NCI-H1417 (cell line): ENCODE measurements at regions not wholly inside any gene's neighbourhood (a gene's known extent, or its start where the extent isn't known, plus 50 kb on each side); places are given as distances from the start of the nearest gene placed in this dataset.
"Not testable (repeated sequence)": the region's sequence is repeated elsewhere in the genome, so short reads cannot be mapped to it uniquely, and the experiment has no call there.

ENCODE experiments used
- DNase-seq, 3 experiments: peaks; one replicate each; lab custom pipeline; 2025; lab: John Stamatoyannopoulos, UW

DNA sequence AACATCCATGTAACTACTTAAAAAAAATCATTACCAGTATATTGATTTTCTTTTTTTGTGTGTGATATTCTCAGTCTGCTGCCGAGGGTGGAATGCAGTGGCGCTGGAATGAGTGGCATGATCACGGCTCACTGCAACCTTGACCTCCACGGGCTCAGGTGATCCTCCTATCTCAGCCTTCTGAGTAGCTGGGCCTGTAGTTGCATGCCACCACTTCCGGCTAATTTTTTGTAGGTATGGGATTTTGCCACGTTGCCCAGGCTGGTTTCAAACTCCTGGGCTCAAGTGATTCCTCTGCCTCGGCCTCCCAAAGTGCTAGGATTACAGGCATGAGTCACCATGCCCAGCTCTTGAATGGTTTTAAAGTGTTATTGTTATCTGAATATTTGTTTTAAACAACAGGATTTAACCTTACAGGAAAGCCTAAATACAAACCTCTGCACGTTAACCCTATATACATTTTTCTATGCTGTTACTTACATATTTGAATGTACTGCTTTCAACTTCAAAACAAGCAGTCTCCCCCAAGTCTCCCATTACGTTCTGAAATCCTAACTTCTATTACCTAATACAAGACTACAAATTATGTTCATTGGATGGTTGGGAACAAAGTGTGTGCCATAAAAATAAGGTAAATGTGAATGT, 61.7 kb downstream of the KPNA2 start:
- DNase-seq, result no peak

DNA sequence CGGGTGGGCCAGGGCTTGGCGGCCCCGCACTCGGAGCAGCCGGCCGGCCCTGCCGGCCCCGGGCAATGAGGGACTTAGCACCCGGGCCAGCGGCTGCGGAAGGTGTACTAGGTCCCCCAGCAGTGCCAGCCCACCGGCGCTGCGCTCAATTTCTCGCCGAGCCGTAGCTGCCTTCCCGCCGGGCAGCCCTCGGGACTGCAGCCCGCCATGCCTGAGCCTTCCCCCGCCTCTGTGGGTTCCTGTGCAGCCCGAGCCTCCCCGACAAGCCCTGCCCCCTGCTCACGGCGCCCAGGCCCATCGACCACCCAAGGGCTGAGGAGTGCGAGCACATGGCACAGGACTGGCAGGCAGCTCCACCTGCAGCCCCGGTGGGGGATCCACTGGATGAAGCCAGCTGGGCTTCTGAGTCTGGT, 63.8 kb downstream of the KPNA2 start:
- DNase-seq, result not testable (repeated sequence)

DNA sequence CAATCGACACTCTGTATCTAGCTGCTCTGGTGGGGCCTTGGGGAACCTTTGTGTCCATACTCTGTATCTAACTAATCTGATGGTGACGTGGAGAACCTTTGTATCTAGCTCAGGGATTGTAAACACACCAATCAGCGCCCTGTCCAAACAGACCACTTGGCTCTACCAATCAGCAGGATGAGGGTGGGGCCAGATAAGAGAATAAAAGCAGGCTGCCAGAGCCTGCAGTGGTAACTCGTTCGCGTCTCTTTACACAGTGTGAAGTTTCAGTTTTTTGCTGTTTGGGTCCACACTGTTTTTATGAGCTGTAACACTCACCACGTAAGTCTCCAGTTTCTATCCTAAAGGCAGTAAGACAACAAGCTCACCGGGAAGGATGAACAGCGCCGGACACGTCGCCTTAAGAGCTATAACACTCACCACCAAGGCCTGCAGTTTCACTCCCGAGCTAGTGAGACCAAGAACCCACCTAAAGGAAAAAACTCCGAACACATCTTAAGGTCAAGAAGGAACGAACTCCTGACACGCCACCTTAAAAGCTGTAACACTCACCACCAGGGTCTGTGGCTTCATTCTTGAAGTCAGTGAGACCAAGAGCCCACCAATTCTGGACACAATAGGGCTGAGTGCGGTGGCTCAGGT, 64.6 kb downstream of the KPNA2 start:
- DNase-seq, result no peak

DNA sequence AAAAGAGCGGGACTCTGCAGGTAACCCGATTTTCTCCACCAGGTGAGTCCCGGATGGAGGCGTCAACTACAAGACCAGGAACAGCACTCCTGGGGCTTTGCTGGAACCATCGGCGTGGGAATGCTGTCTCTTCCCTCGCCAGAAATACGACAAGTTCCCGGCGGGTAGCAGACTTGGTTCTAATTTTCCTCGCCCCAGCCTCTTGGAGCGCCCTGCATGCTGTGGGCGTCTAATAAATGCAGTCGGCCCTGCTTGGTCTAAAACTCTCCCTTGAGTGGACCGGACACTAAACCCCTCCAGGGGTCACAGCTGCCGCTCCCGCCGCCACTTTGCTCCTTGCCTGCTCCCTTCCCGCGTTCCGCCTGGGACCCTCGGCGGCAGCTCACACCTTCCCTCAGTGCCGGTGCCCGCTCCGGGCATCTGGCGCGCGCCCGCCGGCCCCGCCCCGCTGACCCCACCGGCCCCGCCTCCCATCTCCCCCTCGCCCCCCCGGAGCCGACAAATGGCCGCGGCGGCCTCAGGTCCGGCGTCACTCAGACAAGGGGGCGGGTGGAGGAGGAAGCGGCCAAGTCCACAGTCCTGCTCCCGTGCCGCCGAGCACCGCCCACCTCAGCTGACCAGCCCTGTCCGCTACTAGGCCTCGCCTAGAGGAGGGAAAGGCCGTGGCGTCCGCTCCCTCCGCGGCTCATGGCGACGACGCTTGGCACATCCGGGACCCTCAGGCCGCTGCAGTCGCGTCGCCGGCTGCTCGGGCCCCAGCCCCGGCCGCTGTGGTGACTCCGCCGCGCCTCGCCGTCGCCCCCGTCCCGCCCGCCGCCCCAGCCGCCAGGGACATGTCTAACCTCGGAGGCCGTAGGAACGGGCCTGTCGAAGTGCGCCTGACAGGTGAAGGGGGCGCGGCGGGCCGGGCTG, 65.8 kb downstream of the KPNA2 start:
- DNase-seq, result peak; percentile 88 to 95 (median 91)

DNA sequence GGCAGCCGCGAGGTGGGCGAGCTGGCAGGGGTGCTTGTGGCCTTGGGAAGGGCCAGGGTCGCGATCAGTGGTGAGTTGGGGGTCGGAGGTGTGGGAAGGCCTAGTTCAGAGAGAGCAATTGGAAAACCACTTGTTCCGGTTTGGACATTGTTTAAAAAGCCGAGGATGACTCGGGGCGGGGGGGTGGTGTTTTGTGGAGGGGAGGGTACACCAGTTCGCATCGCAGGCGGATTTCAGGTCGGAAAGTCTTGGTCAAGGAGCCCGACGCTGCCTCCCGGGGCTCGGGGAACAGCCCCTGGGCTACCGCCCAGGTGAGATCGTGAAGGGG, 66.4 kb downstream of the KPNA2 start:
- no peak for DNase-seq

DNA sequence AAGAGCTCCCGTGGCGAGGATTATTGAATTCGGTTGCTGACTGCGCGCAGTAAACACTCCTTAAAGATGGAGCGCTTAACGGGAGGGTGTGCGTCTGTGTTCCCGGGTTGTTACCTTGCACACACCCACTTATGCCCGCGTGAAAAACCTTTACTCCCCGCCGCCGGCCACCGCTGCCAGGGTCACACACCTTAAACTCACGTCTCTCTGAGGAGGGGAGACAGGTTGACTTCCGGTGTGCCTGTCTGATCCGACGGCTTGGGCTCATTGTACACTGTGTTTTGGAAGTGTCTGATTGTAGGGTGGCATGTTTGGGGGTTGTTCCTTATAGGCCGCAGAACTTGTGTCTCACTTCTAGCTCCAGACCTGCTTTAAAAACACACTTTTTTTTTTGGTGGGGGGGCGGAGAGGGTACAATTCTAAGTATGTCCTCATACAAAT, 66.8 kb downstream of the KPNA2 start:
- peak; percentile 35 to 62 (median 56) for DNase-seq

DNA sequence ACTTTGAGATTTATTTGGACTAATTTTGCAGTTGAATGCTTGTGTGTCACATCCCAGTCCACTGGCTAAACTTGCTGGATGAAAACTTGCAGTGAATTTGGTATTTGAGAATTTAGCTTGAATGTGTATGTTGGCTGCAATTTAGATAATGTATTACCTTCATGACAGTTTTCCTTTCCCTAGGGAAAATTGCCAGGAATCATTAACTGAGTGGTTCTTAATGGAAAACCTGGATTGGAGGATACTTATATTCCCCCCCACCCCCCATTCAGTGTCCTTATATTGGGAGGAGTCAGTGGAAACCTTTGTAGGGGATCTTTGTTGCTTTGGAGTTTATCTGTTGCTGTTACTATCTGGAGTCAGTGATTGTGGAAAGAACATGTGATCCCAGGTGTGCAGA, 67.6 kb downstream of the KPNA2 start:
- DNase-seq, result peak in 2 of 3 experiments; percentile 22 to 50

DNA sequence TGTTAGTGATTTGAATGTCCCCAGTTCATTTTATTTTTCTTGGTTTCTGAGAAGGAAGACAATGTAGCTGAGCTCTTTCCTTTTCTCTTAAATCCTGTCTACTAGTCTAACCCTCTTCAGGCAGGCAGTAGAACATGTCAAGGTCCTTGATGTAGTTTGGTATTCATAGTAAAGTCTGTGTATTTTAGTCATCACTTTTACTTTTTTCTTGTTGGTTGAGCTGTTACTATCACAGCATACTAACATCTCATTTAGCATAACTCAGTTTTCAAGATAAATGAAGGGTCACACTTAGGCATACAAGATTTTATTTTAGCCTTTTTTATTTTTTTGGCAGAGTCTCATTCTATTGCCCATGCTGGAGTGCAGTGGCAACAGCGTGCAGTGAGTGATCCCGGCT, 70.5 kb downstream of the KPNA2 start:
- no peak for DNase-seq

DNA sequence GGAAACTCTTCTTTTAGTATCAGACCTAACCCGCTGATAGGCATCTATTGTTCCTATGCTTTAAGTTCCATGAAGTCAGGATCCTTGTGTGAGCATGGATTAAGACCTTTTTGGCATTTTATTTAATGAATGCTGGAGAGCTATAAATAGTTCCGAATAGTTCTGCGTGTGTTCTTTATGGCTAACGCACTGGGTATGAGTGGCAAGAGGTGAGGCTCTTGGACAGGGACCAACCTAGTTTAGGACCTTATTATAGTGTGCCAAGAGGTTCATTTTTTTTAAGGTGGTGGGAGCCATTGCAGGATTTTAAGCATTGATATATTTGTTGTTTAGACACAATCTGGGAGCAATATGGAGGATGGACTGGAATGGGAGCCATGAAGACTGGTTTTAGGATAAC, 71.8 kb downstream of the KPNA2 start:
- DNase-seq, result no peak

DNA sequence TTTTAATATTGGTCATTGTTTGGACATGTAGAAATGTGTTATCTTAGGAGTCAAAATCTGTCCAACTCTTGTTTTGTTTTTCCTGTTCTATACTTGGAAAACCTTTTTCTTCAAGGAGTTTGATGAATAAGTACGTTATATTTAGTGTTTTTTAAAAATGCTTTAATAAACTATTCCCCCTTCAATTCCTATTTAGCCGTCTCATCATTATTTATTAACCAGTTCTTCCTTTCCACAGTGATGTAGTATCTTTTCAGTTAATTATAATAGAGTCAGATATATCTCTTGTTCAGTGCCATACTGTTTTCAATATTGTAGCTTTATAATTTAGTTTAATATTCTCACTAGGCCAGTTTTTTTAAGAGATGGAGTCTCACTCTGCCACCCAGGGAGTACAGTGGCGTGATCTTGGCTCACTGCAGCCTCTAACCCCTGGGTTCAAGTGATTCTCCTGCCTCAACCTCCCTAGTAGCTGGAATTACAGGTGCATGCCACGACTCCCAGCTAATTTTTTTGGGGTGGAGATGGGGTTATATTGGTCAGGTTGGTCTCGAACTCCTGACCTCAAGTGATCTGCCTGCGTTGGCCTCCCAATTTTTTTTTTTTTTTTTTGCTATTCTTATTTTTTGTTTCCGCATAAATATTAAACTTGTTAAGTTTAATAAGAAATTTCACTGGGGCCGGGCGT, 72.9 kb downstream of the KPNA2 start:
- DNase-seq, result no peak

DNA sequence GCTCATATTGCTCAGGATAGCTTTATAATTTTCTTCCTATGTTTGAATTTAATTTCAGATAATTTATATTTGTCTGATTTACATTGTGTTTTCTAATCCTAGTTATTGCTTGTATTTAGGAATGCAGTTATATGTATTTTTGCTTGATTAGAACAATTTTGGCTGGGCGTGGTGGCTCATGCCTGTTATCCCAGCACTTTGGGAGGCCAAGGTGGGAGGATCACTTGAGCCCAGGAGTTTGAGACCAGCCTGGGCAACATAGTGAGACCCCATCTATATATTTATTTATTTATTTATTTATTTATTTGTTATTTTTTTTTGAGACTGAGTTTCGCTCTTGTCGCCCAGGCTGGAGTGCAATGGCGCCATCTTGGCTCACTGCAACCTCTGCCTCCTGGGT, 73.9 kb downstream of the KPNA2 start:
- DNase-seq, result not testable (repeated sequence)

DNA sequence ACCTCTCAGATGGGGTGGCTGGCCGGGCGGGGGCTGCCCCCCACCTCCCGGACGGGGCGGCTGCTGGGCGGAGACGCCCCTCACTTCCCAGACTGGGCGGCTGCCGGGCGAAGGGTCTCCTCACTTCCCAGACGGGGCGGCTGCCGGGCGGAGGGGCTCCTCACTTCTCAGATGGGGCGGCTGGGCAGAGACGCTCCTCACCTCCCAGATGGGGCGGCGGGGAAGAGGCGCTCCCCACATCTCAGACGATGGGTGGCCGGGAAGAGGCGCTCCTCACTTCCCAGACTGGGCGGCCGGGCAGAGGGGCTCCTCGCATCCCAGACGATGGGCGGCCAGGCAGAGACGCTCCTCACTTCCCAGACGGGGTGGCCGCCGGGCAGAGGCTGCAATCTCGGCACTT, 80.7 kb downstream of the KPNA2 start:
- DNase-seq, result not testable (repeated sequence)

DNA sequence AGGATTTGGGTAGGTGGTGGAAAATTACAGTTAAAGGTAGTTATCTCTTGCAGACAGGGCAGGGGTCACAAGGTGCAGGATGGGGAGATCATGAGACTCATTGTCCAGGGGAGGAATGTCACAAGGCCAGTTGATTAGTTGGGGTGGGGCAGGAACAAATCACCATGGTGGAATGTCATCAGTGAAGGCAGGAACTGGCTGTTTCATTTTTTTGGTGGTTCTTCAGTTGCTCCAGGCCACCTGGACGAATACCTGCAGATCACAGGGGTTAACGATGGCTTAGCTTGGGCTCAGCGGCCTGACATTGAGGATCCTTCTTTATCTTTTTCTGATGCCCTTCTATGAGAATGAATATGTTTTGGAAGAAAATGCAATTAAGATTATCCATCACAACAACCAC, 87.1 kb downstream of the KPNA2 start:
- no peak for DNase-seq

DNA sequence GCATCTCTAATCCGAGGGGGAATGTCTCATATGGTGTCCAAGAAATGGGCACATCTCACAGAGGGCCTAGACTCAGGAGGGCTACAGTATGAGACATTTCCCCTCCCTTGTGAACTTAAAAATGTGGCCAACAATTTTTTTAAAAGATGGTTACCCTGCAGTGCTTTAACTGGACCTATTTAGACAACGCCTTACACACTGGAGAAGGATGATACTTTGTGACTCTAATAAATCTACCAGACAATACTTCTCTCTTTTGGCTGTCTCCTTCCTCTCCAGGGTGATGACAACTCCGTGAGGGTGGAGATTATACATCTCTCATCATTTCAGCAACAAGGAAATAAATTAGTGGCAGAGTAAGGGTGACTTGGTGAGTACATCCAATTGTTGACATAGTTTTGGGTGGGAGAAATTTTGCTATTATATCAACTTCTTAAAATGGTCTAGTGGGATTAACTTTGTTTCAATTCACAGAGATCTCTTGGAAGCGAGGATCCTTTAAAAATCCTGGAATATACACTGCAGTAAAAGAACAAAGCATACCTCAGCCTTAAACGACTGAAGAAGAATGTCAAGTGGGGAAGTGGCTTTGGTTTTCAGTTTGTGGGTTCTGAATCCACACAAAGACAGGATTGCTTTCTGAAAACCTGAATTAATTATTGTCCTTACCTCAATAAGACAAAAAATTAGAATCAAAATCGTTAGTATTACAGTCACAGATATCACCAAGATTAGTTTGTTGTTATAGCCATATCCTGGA, 89.8 kb downstream of the KPNA2 start:
- DNase-seq, result no peak

DNA sequence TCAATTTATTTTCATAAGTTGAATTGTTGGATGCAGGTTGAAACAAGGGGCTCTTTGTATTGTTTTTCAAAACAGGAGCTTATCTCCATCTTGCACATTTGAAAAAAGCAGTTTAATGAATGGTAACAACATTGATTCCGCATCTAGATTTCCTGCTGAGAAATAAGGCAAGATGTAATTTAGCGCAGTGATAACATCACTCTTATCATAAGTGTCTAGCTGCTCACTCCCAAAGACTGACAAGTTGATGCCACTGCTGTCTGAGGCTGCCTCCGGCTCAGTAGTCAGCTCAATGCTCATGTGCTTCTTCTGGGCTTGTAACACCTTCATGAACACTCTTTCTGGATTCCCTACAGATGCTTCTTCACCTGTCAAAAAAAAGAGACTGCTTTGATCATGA, 92.4 kb downstream of the KPNA2 start:
- DNase-seq, result no peak

DNA sequence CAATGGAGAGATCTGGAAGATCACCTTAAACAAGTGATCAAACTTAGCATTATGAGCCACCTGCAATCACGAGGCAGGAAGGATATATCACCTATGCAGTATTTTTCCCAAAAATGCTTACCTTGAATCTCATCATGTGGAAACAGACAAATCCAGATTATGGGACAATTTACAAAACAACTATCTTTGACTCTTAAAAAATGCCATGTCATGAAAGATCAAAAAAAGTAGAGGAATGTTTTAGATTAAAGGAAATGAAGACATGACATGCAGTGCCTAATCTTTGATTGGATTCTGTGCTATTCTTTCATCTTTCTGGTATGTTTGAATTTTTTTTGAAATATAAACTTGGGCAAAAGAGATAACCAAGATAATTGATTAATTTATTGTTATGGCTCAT, 95.9 kb downstream of the KPNA2 start:
- no peak for DNase-seq

DNA sequence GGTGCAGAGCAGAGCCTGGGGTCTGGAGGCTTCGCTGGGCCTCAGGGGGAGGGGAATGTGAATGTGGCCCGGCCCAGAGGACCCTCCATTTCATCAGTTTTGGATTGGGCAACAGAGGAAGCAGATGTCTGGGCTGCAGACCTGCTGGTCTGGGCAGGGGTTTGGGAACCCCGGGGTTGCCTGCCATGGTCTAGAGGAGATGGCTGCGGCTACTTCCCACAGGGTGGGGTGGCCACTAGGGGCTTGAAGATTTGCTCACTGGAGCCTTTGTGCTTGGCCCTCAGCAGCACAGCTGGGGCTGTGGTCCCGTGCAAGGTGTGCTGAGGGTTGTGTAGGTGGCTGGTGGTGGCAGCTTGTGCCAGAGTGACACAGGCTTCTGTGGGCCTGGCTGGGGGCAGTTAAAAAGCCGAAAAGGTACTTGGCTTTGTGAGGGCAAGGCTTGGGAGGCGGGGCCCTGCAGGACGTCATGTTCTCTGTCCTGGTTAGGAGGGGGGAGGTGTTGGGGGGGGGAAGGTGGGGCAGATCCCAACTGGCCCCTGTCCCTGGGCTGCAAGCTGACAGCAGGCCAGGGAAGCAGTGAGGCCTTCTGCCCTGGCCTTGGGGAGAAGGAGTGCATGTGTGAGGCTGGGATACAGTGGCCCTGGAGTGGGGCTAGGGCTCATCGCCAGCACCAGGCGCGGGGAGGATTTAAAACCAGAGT, 98.0 kb downstream of the KPNA2 start:
- no peak for DNase-seq

DNA sequence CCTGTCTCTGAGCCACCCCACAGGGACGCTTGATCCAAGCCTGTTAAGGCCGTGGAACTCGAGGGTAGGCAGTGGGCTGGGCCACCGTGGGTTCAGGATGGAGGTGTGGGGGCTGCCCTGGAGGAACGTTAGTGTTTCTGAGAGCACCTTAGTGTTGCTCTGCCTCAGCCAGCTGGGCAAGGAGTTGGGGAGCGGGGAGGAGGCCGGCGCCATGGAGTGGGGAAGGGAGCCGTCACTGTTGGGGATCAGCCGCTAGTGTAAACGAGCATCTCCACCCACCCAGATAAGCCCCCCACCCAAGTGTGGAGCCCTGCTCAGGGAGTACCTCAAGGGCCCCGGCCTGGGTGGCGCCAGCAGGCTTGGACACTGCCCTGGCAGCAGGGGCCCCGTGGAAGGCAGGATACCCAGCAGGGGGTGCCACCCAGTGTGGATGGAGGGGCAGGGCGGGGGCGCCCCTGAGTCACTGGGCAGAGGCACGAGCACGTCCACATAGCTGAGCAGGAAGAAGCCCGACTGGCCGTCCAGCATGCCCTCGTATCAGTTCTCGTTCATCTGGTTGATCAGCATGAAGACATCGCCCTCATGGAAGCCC, 98.6 kb downstream of the KPNA2 start:
- DNase-seq, result no peak

DNA sequence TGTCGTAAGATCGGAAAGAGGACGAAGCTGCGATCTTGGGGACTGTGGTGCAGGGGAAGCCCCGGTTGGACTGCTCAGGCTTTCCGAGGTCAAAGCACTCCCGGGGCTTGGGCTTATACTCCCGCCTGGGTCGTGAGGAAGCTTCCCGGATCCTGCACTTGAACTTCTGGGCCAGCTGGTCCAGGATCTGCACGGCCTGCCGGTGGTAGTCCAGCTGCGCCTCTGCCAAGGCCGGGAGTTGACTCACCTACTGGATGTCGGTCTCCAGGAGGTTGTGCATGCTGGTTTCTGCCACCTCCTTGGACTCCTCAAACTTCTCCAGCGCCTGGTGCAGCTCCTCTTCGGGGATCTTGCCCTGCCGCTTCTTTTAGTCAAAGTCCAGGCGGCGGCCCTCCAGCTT, 99.2 kb downstream of the KPNA2 start:
- DNase-seq, result no peak

DNA sequence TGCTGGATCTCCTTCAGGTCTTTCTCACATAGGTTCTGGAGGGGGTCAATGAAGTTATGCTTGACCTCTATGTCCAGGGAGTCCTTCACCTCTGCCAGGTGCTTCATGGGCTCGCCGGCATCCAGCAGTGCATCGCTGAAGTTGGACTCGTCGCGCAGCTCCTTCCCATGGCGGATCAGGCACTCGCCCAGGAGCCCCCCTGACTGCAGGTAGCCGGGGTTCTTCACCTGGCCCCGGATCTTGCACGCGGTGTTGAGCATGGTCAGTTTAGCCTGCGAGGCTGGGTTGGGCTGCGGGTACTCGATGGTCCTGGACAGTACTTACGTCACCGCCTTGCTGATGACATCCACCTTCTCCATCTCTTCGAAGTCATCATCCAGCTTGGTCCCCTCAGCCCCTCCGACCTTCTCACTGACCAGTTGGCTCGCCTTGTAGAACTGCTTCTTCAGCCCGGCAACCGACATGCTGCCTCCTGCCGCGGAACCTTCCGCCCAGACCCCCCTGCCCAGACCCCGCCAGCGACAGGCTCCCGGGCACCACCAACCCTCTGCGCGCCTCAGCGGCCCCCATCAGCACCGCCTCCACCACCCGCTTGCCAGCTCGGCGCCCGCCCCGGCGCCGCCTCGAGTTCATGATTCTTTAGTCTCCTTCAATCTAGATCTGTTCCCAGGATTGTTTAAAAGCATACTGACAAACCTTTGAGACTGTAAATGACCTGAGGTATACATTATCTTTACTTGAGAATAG, 99.8 kb downstream of the KPNA2 start:
- no peak for DNase-seq
